Neuron (in vitro differentiated cells): ENCODE measurements at regions not wholly inside any gene's neighbourhood (a gene's known extent, or its start where the extent isn't known, plus 50 kb on each side); places are given as distances from the start of the nearest gene placed in this dataset.

ENCODE experiments used
- H2AFZ ChIP-seq: one replicate; pipeline ENCODE4 v1.6.1; 2013; ENCODE audit warnings: low read depth, mild to moderate bottlenecking, inconsistent platforms, low read length, moderate library complexity
- H3K27me3 ChIP-seq: one replicate; pipeline ENCODE4 v1.6.1; 2013; ENCODE audit warnings: low read length; ENCODE audit not compliant: insufficient read depth
- H3K36me3 ChIP-seq: one replicate; pipeline ENCODE4 v1.6.1; 2013; ENCODE audit warnings: low read length; ENCODE audit not compliant: insufficient read depth
- H3K4me1 ChIP-seq: one replicate; pipeline ENCODE4 v1.6.1; 2013; ENCODE audit warnings: low read length; ENCODE audit not compliant: insufficient read depth
- H3K4me3 ChIP-seq: 2 replicates; pipeline ENCODE4 v1.5.1; 2013; ENCODE audit warnings: mild to moderate bottlenecking, low read length, moderate library complexity
- H3K9me3 ChIP-seq: one replicate; pipeline ENCODE4 v1.6.1; 2013; ENCODE audit warnings: low read length

GRCh38 chr4:81665045-81665444 is 193.3 kb upstream of the RASGEF1B start:
- Histone ChIP-seq H3K4me1 (no peaks in the 10 kb centered on the region), H3K27me3 (no peaks in the 10 kb centered on the region), H3K9me3 (no peaks in the 10 kb centered on the region), H2AFZ (no peak overlapping the region), H3K36me3 (no peaks in the 10 kb centered on the region), H3K4me3 (no peak overlapping the region)

DNA sequence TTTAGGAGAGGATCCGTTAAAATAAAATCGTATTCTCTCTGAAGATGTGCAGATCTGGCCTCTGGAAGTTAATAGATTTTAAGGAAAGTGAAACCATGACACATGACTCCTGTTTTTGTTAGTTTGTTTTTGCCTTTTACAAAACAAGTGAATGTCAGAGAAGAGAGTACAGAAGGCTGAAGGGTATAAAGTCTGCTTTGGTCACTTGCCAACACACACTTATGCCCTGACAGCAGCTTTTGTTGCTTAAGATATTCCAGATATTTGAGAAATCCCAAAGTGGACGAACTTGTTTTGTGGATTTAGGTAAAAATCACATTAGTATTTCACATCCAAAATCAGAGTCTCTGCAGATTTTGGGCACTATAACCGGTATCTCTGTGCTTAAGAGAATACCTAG is 192.4 kb upstream of the RASGEF1B start:
- Histone ChIP-seq H3K36me3 (no peaks in the 10 kb centered on the region), H3K4me1 (no peaks in the 10 kb centered on the region), H2AFZ (no peak overlapping the region), H3K9me3 (no peaks in the 10 kb centered on the region), H3K4me3 (no peak overlapping the region), H3K27me3 (no peaks in the 10 kb centered on the region)

DNA sequence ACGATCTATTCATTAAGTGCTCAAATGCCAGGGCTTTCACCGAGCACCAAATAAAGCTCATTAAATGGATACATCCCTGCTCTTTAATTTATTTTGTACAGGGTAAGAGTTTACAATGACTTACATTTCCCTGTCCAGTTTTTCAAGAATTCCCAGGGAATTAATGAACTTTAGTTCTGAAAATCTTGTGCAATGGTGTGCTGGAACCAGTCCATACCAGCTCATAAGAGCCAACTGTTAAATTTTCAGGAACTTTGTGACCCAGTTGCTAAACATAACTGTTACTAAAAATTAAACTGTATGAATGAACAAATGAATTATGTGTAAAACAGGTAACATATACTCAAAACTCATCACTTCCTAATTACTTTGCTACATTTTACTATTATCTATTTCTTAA is 191.7 kb upstream of the RASGEF1B start:
- Histone ChIP-seq H3K4me3 (no peak overlapping the region), H3K9me3 (no peaks in the 10 kb centered on the region), H2AFZ (no peak overlapping the region), H3K27me3 (no peaks in the 10 kb centered on the region), H3K36me3 (no peaks in the 10 kb centered on the region), H3K4me1 (no peaks in the 10 kb centered on the region)

DNA sequence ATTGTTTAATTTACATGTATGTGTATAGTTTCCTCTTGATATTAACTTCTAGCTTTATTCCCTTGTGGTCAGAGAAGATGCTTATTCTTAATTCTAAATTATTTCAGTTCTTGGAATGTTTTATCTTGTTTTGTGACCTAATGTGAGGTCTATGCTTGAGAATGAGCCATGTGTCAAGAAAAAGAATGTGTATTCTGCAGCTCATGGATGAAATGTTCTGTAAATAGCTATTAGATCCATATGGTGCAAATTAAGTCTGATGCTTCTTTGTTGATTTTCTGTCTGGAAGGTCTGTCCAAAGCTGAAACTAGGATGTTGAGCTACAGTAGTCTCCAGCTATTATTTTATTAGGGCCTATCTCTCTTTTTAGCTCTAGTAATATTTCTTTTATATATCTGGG is 187.3 kb upstream of the RASGEF1B start:
- H3K4me1 ChIP-seq, result no peaks in the 10 kb centered on the region
- H3K4me3 ChIP-seq, result no peak overlapping the region
- no peaks in the 10 kb centered on the region for H3K9me3 ChIP-seq
- no peaks in the 10 kb centered on the region for H3K27me3 ChIP-seq
- no peaks in the 10 kb centered on the region for H3K36me3 ChIP-seq
- H2AFZ ChIP-seq, result no peak overlapping the region

GRCh38 chr4:81652069-81652478 is 180.4 kb upstream of the RASGEF1B start:
- Histone ChIP-seq H3K36me3 (no peaks in the 10 kb centered on the region), H3K4me3 (no peak overlapping the region), H3K4me1 (no peaks in the 10 kb centered on the region), H3K9me3 (no peaks in the 10 kb centered on the region), H3K27me3 (no peaks in the 10 kb centered on the region), H2AFZ (no peak overlapping the region)

DNA sequence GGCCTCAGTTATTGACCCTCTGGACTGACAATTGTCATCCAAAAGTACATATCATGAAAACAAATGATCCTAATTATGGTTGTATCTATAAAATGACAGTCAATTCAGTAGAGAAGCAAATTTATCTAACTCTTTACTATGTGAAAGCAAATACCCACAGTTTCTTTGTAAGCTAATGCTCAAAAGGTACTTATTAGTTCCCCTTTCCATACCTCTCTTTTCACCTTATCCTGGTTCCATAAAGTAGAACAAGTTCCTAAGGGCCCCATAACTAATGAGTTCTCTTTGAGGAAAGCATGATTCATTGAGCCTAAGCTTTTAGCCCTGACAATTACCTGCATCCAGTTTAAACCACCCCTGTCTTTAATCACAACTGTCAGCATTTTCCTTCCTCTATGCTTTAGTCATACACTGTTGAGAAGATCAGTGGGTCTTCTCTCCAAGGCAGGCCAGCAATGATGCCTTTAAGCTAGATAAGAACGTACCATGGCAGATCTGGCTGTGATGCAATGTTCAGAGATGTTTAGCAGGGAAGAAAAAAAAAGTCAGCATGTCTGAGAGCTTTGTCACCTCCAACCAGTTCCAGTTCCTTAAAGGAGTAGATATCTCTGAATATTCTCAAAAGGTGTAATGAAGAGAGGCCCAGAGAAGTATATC is 179.7 kb upstream of the RASGEF1B start:
- no peaks in the 10 kb centered on the region for H3K27me3 ChIP-seq
- no peak overlapping the region for H3K4me3 ChIP-seq
- H3K4me1 ChIP-seq, result no peaks in the 10 kb centered on the region
- H3K36me3 ChIP-seq, result no peaks in the 10 kb centered on the region
- no peaks in the 10 kb centered on the region for H3K9me3 ChIP-seq
- H2AFZ ChIP-seq, result no peak overlapping the region

DNA sequence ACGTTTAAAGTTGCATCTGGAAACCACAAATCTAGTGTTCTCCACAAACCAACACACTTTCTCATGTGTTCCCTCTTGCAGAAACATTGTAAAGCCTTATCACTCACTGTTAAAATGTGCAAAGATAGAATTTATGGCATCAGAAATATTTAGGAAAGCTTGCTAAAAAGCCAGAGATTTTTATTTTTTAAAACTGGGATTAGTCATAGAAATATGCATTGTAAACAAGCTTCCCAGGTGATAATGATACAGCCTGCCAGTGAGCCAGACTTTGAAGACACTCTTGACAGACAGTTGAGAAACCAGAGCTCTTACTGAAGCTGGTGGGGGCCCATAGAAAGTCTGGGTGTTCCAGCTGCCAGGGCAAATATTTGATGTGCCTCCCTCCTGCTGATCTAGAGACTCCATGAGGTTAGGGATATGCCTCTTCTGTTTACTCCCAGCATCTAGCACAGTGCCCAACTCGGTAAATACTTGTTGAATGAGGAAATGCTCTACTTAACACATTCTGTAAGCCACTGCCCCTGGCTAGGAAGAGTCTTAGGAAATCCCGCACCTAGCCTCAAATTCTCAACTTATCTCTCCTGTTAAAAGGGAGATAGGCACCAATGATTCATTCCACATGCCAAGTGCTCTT is 179.0 kb upstream of the RASGEF1B start:
- Histone ChIP-seq H3K9me3 (no peaks in the 10 kb centered on the region), H3K4me3 (no peak overlapping the region), H3K27me3 (no peaks in the 10 kb centered on the region), H3K36me3 (no peaks in the 10 kb centered on the region), H2AFZ (no peak overlapping the region), H3K4me1 (no peaks in the 10 kb centered on the region)

DNA sequence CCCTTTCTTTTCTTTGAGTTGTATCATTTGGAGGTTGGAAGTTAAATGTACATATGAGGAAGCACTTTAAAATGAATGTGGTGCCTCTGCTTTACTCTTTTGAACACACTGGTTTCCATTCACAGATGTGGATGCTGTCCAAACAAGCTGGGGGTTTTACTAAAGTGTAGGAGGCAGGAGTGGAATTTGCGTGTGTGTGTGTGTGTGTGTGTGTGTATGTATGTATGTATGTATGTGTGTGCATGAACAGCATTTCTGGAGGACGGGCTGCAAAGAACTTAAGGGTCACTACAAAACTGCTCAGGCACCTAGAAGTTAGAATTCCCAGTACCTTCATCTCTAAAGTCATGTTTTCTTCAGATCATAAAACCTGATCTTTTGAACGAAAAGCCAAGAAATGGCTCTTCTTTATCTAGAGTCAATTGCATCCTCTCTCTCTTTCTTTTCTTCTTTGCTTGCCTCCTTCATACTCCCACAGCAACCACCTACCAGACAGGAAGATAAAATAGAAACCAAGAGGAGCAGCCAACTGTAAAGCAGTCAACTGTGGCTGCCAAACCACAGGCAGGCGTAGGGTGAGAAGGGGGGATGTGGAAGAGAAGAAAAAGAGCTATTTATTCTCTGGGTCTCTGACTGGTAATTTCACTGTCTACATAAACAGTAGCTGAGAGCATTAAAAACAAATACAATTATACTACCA is 177.0 kb upstream of the RASGEF1B start:
- H3K4me1 ChIP-seq, result no peaks in the 10 kb centered on the region
- no peaks in the 10 kb centered on the region for H3K27me3 ChIP-seq
- H2AFZ ChIP-seq, result no peak overlapping the region

DNA sequence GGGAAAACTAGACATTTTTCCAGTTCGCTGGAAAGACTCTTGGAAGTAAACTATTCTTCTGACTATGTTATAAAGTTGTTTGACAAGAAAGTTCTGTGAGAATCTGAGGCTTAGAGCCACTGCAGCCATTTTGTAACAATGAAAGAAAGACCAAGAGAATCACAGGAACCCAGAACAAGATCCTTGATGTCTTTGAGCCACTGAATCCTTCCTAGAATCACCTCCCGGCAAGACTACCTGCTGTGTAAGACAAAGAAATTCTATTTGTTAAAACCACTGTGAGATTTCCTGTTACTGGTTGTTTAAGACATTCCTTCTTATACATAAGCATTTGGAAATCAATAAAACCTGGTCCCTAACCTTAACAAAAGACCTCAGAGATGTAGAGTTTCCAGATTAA is 175.7 kb upstream of the RASGEF1B start:
- Histone ChIP-seq H3K9me3 (no peaks in the 10 kb centered on the region), H3K36me3 (no peaks in the 10 kb centered on the region), H3K4me3 (no peak overlapping the region), H2AFZ (no peak overlapping the region), H3K4me1 (no peaks in the 10 kb centered on the region), H3K27me3 (no peaks in the 10 kb centered on the region)

More for the DNA sequence above, 177.0 kb upstream of the RASGEF1B start:
- Histone ChIP-seq H3K9me3 (no peaks in the 10 kb centered on the region), H3K36me3 (no peaks in the 10 kb centered on the region), H3K4me3 (no peak overlapping the region)

DNA sequence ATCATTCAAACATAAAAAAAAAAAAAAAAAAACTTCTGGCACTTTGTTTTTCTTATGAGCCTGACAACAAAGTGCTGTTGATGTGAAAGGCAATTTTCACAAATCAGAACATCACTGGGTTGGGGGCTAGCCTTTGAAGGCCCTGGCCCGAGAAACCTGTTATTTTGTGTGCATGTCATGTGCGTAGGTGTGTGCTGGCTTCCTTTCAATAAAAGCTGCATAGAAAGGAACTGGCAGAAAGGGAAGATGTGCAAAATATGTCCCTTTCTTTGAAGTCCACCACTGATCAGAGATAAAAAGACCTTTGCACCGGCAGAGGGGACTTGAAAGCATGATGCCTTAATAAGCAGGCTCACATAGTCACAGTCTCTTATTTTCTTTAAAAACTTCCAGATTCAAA is 170.8 kb upstream of the RASGEF1B start:
- H3K27me3 ChIP-seq, result no peaks in the 10 kb centered on the region
- no peaks in the 10 kb centered on the region for H3K36me3 ChIP-seq
- no peaks in the 10 kb centered on the region for H3K4me1 ChIP-seq
- no peaks in the 10 kb centered on the region for H3K9me3 ChIP-seq
- no peak overlapping the region for H3K4me3 ChIP-seq
- no peak overlapping the region for H2AFZ ChIP-seq

GRCh38 chr4:81639248-81639647 is 167.5 kb upstream of the RASGEF1B start:
- Histone ChIP-seq H3K36me3 (no peaks in the 10 kb centered on the region), H3K4me1 (no peaks in the 10 kb centered on the region), H2AFZ (no peak overlapping the region), H3K27me3 (no peaks in the 10 kb centered on the region), H3K4me3 (no peak overlapping the region), H3K9me3 (no peaks in the 10 kb centered on the region)

- Histone ChIP-seq H3K4me1 (no peaks in the 10 kb centered on the region), H3K4me3 (no peak overlapping the region)
These were observed 167.0 kb upstream of the RASGEF1B start for GRCh38 chr4:81638698-81639097.

DNA sequence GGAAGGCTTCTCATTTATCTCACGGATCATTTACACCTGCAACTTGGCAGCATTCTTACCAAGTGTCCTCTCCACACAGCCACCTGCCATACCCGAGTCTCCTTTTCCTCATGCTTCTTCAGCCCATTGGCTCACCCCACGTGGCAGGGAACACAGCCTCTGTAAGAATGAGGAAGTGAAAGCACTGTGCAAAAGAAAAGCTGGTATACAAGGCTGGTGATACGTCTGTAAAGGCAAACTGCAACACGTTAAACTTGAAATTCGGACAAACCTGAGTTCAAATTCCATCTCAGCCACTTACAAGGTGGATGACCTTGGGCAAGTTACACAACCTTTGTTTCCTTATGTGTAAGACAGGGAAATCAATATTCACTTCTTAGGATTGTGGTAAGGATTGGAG is 164.0 kb upstream of the RASGEF1B start:
- no peaks in the 10 kb centered on the region for H3K27me3 ChIP-seq
- no peak overlapping the region for H2AFZ ChIP-seq
- no peaks in the 10 kb centered on the region for H3K9me3 ChIP-seq
- H3K4me1 ChIP-seq, result no peaks in the 10 kb centered on the region
- H3K36me3 ChIP-seq, result no peaks in the 10 kb centered on the region
- no peak overlapping the region for H3K4me3 ChIP-seq

More at GRCh38 chr4:81638698-81639097, 167.0 kb upstream of the RASGEF1B start:
- Histone ChIP-seq H3K27me3 (no peaks in the 10 kb centered on the region), H3K36me3 (no peaks in the 10 kb centered on the region), H3K9me3 (no peaks in the 10 kb centered on the region), H2AFZ (no peak overlapping the region)
